OCI-LY3 (cell line): ENCODE measurements at regions not wholly inside any gene's neighbourhood (a gene's known extent, or its start where the extent isn't known, plus 50 kb on each side); places are given as distances from the start of the nearest gene placed in this dataset.

Experiments
- CTCF ChIP-seq: fragments of 200-600, 300-600 bp; sonication (generic); IDR thresholded peaks from 2 replicates; pipeline ENCODE4 v1.5.1; 2014; ENCODE audit warnings: antibody characterized with exemption, low read length, low read depth
- EZH2phosphoT487 ChIP-seq: fragments of 200-600 bp; shearing (Covaris generic); IDR thresholded peaks from 2 replicates; pipeline ENCODE4 v1.6.1; 2018; ENCODE audit warnings: antibody characterized with exemption, mixed run types, low read depth

DNA sequence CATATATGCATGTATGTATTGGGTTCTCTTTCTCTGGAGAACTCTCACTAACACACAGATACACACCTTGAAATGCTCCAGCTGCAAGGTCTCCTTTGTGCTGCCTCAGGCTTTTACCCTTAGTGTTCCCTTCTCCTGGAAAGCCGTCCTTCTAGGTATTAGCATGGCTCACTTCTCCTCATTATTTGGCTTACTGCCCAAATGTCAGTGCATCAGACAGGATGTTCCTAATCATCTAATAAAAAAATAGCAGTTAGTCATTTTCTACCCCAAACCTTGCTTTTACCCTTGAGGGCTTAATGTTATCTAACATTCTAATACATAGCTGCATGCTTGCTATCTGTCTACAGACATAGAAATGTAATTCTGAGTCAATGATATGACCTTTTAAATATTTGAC is 109.0 kb upstream of the SLC16A7 start:
- TF ChIP-seq CTCF = no peak
- TF ChIP-seq EZH2phosphoT487 = no peak
